ENCODE measurements at regions not wholly inside any gene's neighbourhood (a gene's known extent, or its start where the extent isn't known, plus 50 kb on each side); places are given as distances from the start of the nearest gene placed in this dataset.

DNA sequence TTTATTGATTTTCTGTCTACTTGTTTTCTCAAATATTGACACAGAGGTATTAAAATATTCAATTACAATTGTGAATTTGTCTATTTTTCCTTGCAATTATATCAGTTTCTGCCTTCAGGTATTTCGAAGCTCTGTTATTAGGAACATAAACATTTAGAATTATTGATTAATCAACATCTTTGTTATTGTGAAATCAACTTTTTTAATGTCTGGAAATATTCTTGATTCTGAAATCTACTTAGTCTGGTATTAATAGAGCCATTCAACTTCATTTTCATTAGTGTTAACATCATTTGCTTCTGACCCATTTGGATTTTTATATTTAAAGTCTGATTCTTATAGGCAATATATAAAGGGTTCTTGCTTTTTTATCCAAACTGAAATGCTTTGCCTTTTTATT lies 69.8 kb upstream of the CALN1 start:
- TF ChIP-seq FOXM1 (IDR thresholded peaks at IDR 0.05; ENCODE audit: borderline replicate concordance, low read depth) (no peak), EP300 (IDR thresholded peaks at IDR 0.05; ENCODE audit: borderline replicate concordance) (no peak), CREB1 (IDR thresholded peaks at IDR 0.05; ENCODE audit: low read depth) (no peak), RAD21 (IDR thresholded peaks at IDR 0.05; ENCODE audit: low read depth) (no peak), TAF1 (IDR thresholded peaks at IDR 0.05; ENCODE audit: low read depth) (no peak), YY1 (IDR thresholded peaks at IDR 0.05; ENCODE audit: low read depth) (no peak), TEAD4 (IDR thresholded peaks at IDR 0.05) (no peak), EGR1 (IDR thresholded peaks at IDR 0.05) (no peak), TCF12 (IDR thresholded peaks at IDR 0.05; ENCODE audit: low read depth) (no peak), NFIC (IDR thresholded peaks at IDR 0.05) (no peak), ZBTB7A (IDR thresholded peaks at IDR 0.05; ENCODE audit: low read depth) (no peak)
- TF ChIP-seq, protein P1, sequence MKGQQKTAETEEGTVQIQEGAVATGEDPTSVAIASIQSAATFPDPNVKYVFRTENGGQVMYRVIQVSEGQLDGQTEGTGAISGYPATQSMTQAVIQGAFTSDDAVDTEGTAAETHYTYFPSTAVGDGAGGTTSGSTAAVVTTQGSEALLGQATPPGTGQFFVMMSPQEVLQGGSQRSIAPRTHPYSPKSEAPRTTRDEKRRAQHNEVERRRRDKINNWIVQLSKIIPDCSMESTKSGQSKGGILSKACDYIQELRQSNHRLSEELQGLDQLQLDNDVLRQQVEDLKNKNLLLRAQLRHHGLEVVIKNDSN (IDR thresholded peaks at IDR 0.05) = no peak
- TF ChIP-seq, protein P2, sequence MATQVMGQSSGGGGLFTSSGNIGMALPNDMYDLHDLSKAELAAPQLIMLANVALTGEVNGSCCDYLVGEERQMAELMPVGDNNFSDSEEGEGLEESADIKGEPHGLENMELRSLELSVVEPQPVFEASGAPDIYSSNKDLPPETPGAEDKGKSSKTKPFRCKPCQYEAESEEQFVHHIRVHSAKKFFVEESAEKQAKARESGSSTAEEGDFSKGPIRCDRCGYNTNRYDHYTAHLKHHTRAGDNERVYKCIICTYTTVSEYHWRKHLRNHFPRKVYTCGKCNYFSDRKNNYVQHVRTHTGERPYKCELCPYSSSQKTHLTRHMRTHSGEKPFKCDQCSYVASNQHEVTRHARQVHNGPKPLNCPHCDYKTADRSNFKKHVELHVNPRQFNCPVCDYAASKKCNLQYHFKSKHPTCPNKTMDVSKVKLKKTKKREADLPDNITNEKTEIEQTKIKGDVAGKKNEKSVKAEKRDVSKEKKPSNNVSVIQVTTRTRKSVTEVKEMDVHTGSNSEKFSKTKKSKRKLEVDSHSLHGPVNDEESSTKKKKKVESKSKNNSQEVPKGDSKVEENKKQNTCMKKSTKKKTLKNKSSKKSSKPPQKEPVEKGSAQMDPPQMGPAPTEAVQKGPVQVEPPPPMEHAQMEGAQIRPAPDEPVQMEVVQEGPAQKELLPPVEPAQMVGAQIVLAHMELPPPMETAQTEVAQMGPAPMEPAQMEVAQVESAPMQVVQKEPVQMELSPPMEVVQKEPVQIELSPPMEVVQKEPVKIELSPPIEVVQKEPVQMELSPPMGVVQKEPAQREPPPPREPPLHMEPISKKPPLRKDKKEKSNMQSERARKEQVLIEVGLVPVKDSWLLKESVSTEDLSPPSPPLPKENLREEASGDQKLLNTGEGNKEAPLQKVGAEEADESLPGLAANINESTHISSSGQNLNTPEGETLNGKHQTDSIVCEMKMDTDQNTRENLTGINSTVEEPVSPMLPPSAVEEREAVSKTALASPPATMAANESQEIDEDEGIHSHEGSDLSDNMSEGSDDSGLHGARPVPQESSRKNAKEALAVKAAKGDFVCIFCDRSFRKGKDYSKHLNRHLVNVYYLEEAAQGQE (IDR thresholded peaks at IDR 0.05; ENCODE audit: low read depth) = no peak
- TF ChIP-seq, protein P3, sequence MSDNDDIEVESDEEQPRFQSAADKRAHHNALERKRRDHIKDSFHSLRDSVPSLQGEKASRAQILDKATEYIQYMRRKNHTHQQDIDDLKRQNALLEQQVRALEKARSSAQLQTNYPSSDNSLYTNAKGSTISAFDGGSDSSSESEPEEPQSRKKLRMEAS (IDR thresholded peaks at IDR 0.05) = no peak
